ENCODE measurements at regions not wholly inside any gene's neighbourhood (a gene's known extent, or its start where the extent isn't known, plus 50 kb on each side); places are given as distances from the start of the nearest gene placed in this dataset.

- TF ChIP-seq POU6F1 (CRISPR knock-in tag; IDR thresholded peaks at IDR 0.05; ENCODE audit: borderline replicate concordance, low read depth), result no peak
- TF ChIP-seq ZC3H10 (CRISPR knock-in tag; IDR thresholded peaks at IDR 0.05), result no peak
- no peak for TF ChIP-seq ZNF8 (CRISPR knock-in tag; IDR thresholded peaks at IDR 0.05)
- no peak for TF ChIP-seq TCF4 (CRISPR knock-in tag; IDR thresholded peaks at IDR 0.05; ENCODE audit: borderline replicate concordance)
- no peak for TF ChIP-seq PATZ1 (CRISPR knock-in tag; IDR thresholded peaks at IDR 0.05; ENCODE audit: borderline replicate concordance)
- no peak for TF ChIP-seq BACH2 (CRISPR knock-in tag; IDR thresholded peaks at IDR 0.05; ENCODE audit: borderline replicate concordance)
- no peak for TF ChIP-seq ISL1 (CRISPR knock-in tag; IDR thresholded peaks at IDR 0.05)
- no peak for TF ChIP-seq ARNTL (CRISPR knock-in tag; IDR thresholded peaks at IDR 0.05; ENCODE audit: borderline replicate concordance, low read depth)
- TF ChIP-seq RARB (CRISPR knock-in tag; IDR thresholded peaks at IDR 0.05), result no peak
- no peak for TF ChIP-seq CREB5 (CRISPR knock-in tag; IDR thresholded peaks at IDR 0.05; ENCODE audit: low read depth)
- ATAC-seq, result no peak
Observed at GRCh38 chr4:31041853-31042252, 321.7 kb downstream of the PCDH7 start.

- ATAC-seq, result no peak
- TF ChIP-seq TCF4 (CRISPR knock-in tag; IDR thresholded peaks at IDR 0.05; ENCODE audit: borderline replicate concordance) (no peak), RARB (CRISPR knock-in tag; IDR thresholded peaks at IDR 0.05) (no peak), ZC3H10 (CRISPR knock-in tag; IDR thresholded peaks at IDR 0.05) (no peak), ARNTL (CRISPR knock-in tag; IDR thresholded peaks at IDR 0.05; ENCODE audit: borderline replicate concordance, low read depth) (no peak), CSDC2 (CRISPR knock-in tag; IDR thresholded peaks at IDR 0.05) (no peak), CREB5 (CRISPR knock-in tag; IDR thresholded peaks at IDR 0.05; ENCODE audit: low read depth) (no peak)
Observed at GRCh38 chr4:31043382-31044062, 323.4 kb downstream of the PCDH7 start.

GRCh38 chr4:31045151-31045550 is 325.0 kb downstream of the PCDH7 start:
- no peak for ATAC-seq
- no peak for TF ChIP-seq OSR1 (CRISPR knock-in tag; IDR thresholded peaks at IDR 0.05)
- no peak for TF ChIP-seq SNAI2 (CRISPR knock-in tag; IDR thresholded peaks at IDR 0.05)
- no peak for TF ChIP-seq ISL1 (CRISPR knock-in tag; IDR thresholded peaks at IDR 0.05)
- TF ChIP-seq ZNF70 (CRISPR knock-in tag; IDR thresholded peaks at IDR 0.05), result no peak
- no peak for TF ChIP-seq ZNF565 (CRISPR knock-in tag; conservative IDR thresholded peaks at IDR 0.05; ENCODE audit: low read depth)
- no peak for TF ChIP-seq GLIS3 (CRISPR knock-in tag; IDR thresholded peaks at IDR 0.05)
- no peak for TF ChIP-seq TSHZ2 (CRISPR knock-in tag; IDR thresholded peaks at IDR 0.05)
- no peak for TF ChIP-seq ESRRG (CRISPR knock-in tag; IDR thresholded peaks at IDR 0.05)
- no peak for TF ChIP-seq RARB (CRISPR knock-in tag; IDR thresholded peaks at IDR 0.05)
- no peak for TF ChIP-seq TCF4 (CRISPR knock-in tag; IDR thresholded peaks at IDR 0.05; ENCODE audit: borderline replicate concordance)
- no peak for TF ChIP-seq PATZ1 (CRISPR knock-in tag; IDR thresholded peaks at IDR 0.05; ENCODE audit: borderline replicate concordance)
- TF ChIP-seq PPARA (CRISPR knock-in tag; IDR thresholded peaks at IDR 0.05; ENCODE audit: borderline replicate concordance), result no peak
- TF ChIP-seq CREB5 (CRISPR knock-in tag; IDR thresholded peaks at IDR 0.05; ENCODE audit: low read depth), result no peak
- TF ChIP-seq ARNTL (CRISPR knock-in tag; IDR thresholded peaks at IDR 0.05; ENCODE audit: borderline replicate concordance, low read depth), result no peak
- no peak for TF ChIP-seq TOX (CRISPR knock-in tag; IDR thresholded peaks at IDR 0.05; ENCODE audit: borderline replicate concordance)
- no peak for TF ChIP-seq ZC3H10 (CRISPR knock-in tag; IDR thresholded peaks at IDR 0.05)
- TF ChIP-seq POU6F1 (CRISPR knock-in tag; IDR thresholded peaks at IDR 0.05; ENCODE audit: borderline replicate concordance, low read depth), result no peak

Data from SK-N-SH treated with all-trans-retinoic acid at 6 μM for 48 hours (cell line).